ENCODE measurements at regions not wholly inside any gene's neighbourhood (a gene's known extent, or its start where the extent isn't known, plus 50 kb on each side); places are given as distances from the start of the nearest gene placed in this dataset.
A peak's percentile ranks its signal among the peaks of the same experiment; 100 is the strongest.

DNA sequence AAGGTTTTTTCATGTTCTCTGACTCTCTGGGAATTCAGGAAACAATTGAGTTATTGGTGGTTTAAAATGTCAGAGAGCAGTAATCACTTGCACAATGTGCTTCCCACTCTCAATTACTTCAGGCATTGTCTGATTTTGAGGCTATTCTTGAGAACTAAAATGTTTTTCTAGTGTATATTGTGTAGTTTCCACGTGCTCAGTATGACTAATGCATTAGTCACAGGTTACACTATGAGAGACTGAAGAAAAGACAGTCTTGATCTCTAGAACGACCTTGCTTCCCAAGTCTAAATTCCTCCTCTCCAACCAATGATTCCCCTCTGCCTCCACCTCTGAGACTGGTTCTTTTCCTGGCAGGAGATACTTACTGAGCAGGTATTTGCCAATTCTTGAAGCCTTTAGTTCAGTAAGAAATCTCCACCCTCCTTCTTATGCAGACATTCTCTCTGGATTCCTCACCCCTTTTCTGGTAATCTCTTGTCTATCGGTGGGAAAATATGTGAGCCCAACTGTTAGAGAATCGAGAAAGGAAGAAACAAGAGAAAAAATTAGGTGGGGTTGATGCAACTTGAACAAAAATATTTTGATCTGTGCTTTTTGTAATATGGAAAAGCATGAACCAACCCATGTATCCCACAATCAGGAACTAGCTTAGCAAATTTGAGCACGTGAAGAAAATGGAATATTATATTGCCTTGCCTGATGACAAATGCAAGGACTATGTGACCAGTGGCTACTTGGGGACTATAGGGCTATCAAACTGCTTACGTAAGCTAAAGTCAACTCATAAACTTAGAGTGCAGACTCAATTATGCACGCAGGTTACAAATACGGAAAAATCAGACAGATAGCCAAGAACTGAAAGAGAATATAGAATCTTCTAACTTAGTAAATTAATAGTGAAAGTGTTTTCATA is 61.1 kb upstream of the SLC22A16 start:
- Histone ChIP-seq H3K27me3 (ENCODE audit: control insufficient read depth, insufficient read depth, low read length) (no peaks in the 10 kb centered on the region), H3K4me3 (ENCODE audit: low read depth, low read length) (no peak overlapping the region), H3K36me3 (ENCODE audit: control insufficient read depth, insufficient read depth, low read length) (no peaks in the 10 kb centered on the region)
- ChIA-PET POLR2A (no interaction called here), CTCF (interaction anchor here (3.4 kb wide), 1 partner anchor 9 kb away, joined by 27 read pairs; no protein-coding TSS in a partner anchor)
- no peak for TF ChIP-seq CTCF (IDR thresholded peaks at IDR 0.05; ENCODE audit: insufficient read depth, low read depth, low read length)
- DNase-seq (ENCODE audit: low read depth): peak; percentile 89

DNA sequence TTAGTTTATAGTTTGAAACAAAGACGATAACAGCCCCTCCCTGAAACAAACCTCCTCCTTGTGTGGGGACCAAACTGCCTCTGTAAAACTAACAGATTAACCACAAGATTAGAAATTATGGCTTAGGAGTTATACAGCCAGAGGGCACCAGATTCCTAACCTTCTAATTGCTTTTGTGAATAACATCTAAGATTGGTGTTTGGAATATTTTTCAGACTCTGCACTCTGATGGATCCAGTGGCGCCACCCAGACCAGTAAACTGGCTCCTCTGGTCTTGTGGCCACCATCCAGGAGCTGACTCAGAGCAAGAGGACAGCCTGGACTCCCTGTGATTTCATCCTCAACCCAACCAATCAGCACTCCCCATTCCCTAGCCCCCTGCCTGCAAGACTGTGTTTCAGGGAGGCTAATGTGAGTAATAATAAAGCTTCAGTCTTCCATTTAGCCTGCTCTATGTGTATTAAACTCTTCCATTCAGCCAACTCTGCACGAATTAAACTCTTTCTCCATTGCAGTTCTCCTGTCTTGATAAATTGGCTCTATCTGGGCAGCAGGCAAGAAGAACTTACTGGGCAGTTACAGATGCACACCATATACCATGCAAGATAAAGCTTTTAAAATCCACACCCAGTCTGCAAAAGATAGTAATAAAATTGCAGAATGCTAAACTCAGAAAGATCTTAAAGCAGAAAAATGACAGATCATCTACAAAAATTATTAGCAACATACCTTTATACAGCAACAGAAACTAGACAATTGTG is 58.5 kb upstream of the SLC22A16 start:
- no peak for TF ChIP-seq CTCF (IDR thresholded peaks at IDR 0.05; ENCODE audit: insufficient read depth, low read depth, low read length)
- POLR2A ChIA-PET: no interaction called here
- Histone ChIP-seq H3K4me3 (ENCODE audit: low read depth, low read length) (no peak overlapping the region), H3K36me3 (ENCODE audit: control insufficient read depth, insufficient read depth, low read length) (no peaks in the 10 kb centered on the region), H3K27me3 (ENCODE audit: control insufficient read depth, insufficient read depth, low read length) (no peaks in the 10 kb centered on the region)
- DNase-seq (ENCODE audit: low read depth): no peak
- CTCF ChIA-PET: interaction anchor here (1.2 kb wide), 1 partner anchor 147 kb away, joined by 3 read pairs; no protein-coding TSS in a partner anchor

DNA sequence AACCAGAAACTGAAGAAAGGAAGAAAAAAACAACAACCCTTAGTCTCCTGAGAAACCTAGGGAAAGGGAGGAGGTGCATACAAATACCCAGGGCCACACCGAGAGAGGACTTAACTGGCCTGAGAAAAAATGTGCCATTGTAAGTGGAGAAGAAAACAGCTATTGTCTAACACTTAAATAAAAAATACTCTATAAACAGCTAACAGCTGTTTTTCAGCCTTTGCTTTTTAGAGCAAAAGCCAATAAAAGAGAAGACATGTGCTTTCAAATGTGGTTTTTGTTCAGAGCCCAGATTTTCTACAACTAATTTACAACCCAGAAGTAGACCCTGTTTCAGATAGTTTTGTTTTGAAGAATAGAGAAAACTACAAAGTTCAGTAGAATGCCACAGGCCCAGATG is 56.0 kb upstream of the SLC22A16 start:
- no peak for DNase-seq (ENCODE audit: low read depth)
- no peak for TF ChIP-seq CTCF (IDR thresholded peaks at IDR 0.05; ENCODE audit: insufficient read depth, low read depth, low read length)
- CTCF ChIA-PET: interaction anchor here (1.0 kb wide), 1 partner anchor 468 kb away, joined by 3 read pairs; no protein-coding TSS in a partner anchor
- no peaks in the 10 kb centered on the region for H3K36me3 ChIP-seq (ENCODE audit: control insufficient read depth, insufficient read depth, low read length)
- no peaks in the 10 kb centered on the region for H3K27me3 ChIP-seq (ENCODE audit: control insufficient read depth, insufficient read depth, low read length)
- H3K4me3 ChIP-seq (ENCODE audit: low read depth, low read length): no peak overlapping the region
- POLR2A ChIA-PET: no interaction called here

- Histone ChIP-seq H3K4me3 (ENCODE audit: low read depth, low read length) (no peak overlapping the region), H3K36me3 (ENCODE audit: control insufficient read depth, insufficient read depth, low read length) (no peaks in the 10 kb centered on the region), H3K27me3 (ENCODE audit: control insufficient read depth, insufficient read depth, low read length) (no peaks in the 10 kb centered on the region)
- no peak for TF ChIP-seq CTCF (IDR thresholded peaks at IDR 0.05; ENCODE audit: insufficient read depth, low read depth, low read length)
- ChIA-PET POLR2A (no interaction called here), CTCF (interaction anchor here (3.8 to 4.1 kb wide), 2 partner anchors 7 to 347 kb away, joined by 23 to 27 read pairs; no protein-coding TSS in a partner anchor)
- no peak for DNase-seq (ENCODE audit: low read depth)
These were observed 54.3 kb upstream of the SLC22A16 start for GRCh38 chr6:110530671-110531070.

DNA sequence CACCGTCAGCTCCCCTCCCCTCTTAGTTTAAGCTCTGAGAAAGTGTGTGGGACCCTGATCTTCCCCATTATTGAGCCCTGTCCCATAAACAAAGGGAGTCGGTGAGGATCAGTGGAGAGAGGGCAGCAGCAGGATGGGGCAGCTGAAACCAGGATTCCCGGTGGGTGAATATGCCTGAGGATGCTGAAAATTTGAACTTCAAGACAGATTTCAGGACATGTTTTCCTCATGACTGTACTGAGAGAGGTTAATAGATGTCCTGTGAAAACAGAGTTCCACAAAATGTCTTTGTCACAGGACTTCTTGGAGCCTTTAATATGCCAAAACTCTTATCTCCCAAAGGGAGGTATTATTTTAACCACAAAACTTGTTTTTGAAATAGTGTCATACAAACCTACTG is 53.5 kb upstream of the SLC22A16 start:
- POLR2A ChIA-PET: no interaction called here
- no peaks in the 10 kb centered on the region for H3K27me3 ChIP-seq (ENCODE audit: control insufficient read depth, insufficient read depth, low read length)
- H3K36me3 ChIP-seq (ENCODE audit: control insufficient read depth, insufficient read depth, low read length): no peaks in the 10 kb centered on the region
- CTCF ChIA-PET: interaction anchor here (0.7 to 4.2 kb wide), 5 partner anchors 8 to 420 kb away, joined by 3 to 32 read pairs (median 23); no protein-coding TSS in a partner anchor
- DNase-seq (ENCODE audit: low read depth): no peak
- TF ChIP-seq CTCF (IDR thresholded peaks at IDR 0.05; ENCODE audit: insufficient read depth, low read depth, low read length): no peak
- H3K4me3 ChIP-seq (ENCODE audit: low read depth, low read length): no peak overlapping the region

Measured in BJ (cell line).